Mesenchymal stem cell (in vitro differentiated cells and primary cell): ENCODE measurements at regions not wholly inside any gene's neighbourhood (a gene's known extent, or its start where the extent isn't known, plus 50 kb on each side); places are given as distances from the start of the nearest gene placed in this dataset.

Experiments used
- DNase-seq: peaks from one replicate; pipeline ENCODE4 v3.0.0-alpha.2; 2013
- H2AFZ ChIP-seq: one replicate; pipeline ENCODE4 v1.6.1; 2013; ENCODE audit warnings: low read depth, mild to moderate bottlenecking, control low read depth, inconsistent platforms, low read length, moderate library complexity
- H2AK5ac ChIP-seq: 2 replicates; pipeline ENCODE4 v1.6.1; 2013; ENCODE audit warnings: low read length, moderate library complexity, mild to moderate bottlenecking, inconsistent platforms; ENCODE audit not compliant: severe bottlenecking
- H2BK120ac ChIP-seq: one replicate; pipeline ENCODE4 v1.6.1; 2013; ENCODE audit warnings: low read depth, mild to moderate bottlenecking, inconsistent platforms, low read length, moderate library complexity
- H2BK12ac ChIP-seq, 2 experiments: one replicate each; pipeline ENCODE4 v1.6.1; 2013; ENCODE audit warnings: inconsistent platforms in 2 of 2, low read length in 2 of 2, mild to moderate bottlenecking in 2 of 2, moderate library complexity in 2 of 2, control low read depth in 1 of 2
- H2BK15ac ChIP-seq: one replicate; pipeline ENCODE4 v1.6.1; 2013; ENCODE audit warnings: mild to moderate bottlenecking, low read depth, inconsistent platforms; ENCODE audit not compliant: poor library complexity, severe bottlenecking
- H2BK5ac ChIP-seq: 2 replicates; pipeline ENCODE4 v1.6.1; 2013; ENCODE audit warnings: low read depth, mild to moderate bottlenecking, low read length, control low read depth, inconsistent platforms; ENCODE audit not compliant: poor library complexity, severe bottlenecking
- H3K14ac ChIP-seq, 2 experiments: one replicate each; pipeline ENCODE4 v1.6.1; 2013; ENCODE audit warnings: inconsistent platforms in 2 of 2, low read length in 2 of 2, control low read depth in 1 of 2, mild to moderate bottlenecking in 1 of 2, moderate library complexity in 1 of 2
- H3K18ac ChIP-seq, 2 experiments: one replicate each; pipeline ENCODE4 v1.6.1; 2013; ENCODE audit warnings: inconsistent platforms in 2 of 2, low read length in 2 of 2, control low read depth in 1 of 2, low read depth in 1 of 2, mild to moderate bottlenecking in 1 of 2
- H3K23ac ChIP-seq, 2 experiments: one replicate each; pipeline ENCODE4 v1.6.1; 2013; ENCODE audit warnings: inconsistent platforms in 2 of 2, low read length in 2 of 2, mild to moderate bottlenecking in 2 of 2, moderate library complexity in 2 of 2, control low read depth in 1 of 2
- H3K27ac ChIP-seq: 2 replicates; pipeline ENCODE4 v1.5.1; 2013; ENCODE audit warnings: mild to moderate bottlenecking, moderate library complexity, low read length, control low read depth, inconsistent platforms; ENCODE audit not compliant: poor library complexity, severe bottlenecking
- H3K27me3 ChIP-seq, 2 experiments: 2 replicates each; pipeline versions ENCODE4 v1.6.1 to v1.7.0; 2013; ENCODE audit warnings: low read length in 2 of 2, mild to moderate bottlenecking in 2 of 2, moderate library complexity in 2 of 2, control low read depth in 1 of 2, inconsistent platforms in 1 of 2; ENCODE audit not compliant: control insufficient read depth in 1 of 2, insufficient read depth in 1 of 2
- H3K36me3 ChIP-seq, 2 experiments: 2 replicates each; pipeline versions ENCODE4 v1.6.1 to v1.7.0; 2013; ENCODE audit warnings: low read length in 2 of 2, control low read depth in 1 of 2, inconsistent platforms in 1 of 2, low read depth in 1 of 2, mild to moderate bottlenecking in 1 of 2; ENCODE audit not compliant: insufficient read depth in 2 of 2, control insufficient read depth in 1 of 2
- H3K4ac ChIP-seq, 2 experiments: one replicate each; pipeline ENCODE4 v1.6.1; 2013; ENCODE audit warnings: inconsistent platforms in 2 of 2, low read length in 2 of 2, mild to moderate bottlenecking in 2 of 2, moderate library complexity in 2 of 2, control low read depth in 1 of 2, low read depth in 1 of 2
- H3K4me1 ChIP-seq: 2 replicates; pipeline ENCODE4 v1.6.1; 2013; ENCODE audit warnings: low read depth, low read length, control low read depth; ENCODE audit not compliant: control insufficient read depth, insufficient read depth
- H3K4me2 ChIP-seq: 2 replicates; pipeline ENCODE4 v1.6.1; 2013; ENCODE audit warnings: low read length, mild to moderate bottlenecking, inconsistent platforms; ENCODE audit not compliant: poor library complexity, severe bottlenecking
- H3K4me3 ChIP-seq, 2 experiments: 2 replicates each; pipeline versions ENCODE4 v1.5.1 to v1.7.0; 2013; ENCODE audit warnings: low read length in 2 of 2, mild to moderate bottlenecking in 2 of 2, control low read depth in 1 of 2, low read depth in 1 of 2; ENCODE audit not compliant: insufficient read depth in 1 of 2
- H3K79me1 ChIP-seq: replicated peaks from 2 replicates; pipeline ENCODE4 v1.6.1; 2013; ENCODE audit warnings: mild to moderate bottlenecking, control low read depth, low read length, inconsistent platforms; ENCODE audit not compliant: poor library complexity, severe bottlenecking
- H3K9ac ChIP-seq: 2 replicates; pipeline ENCODE4 v1.7.0; 2013; ENCODE audit warnings: mild to moderate bottlenecking, low read length, moderate library complexity
- H3K9me3 ChIP-seq: 2 replicates; pipeline ENCODE4 v1.7.0; 2013; ENCODE audit warnings: mild to moderate bottlenecking, low read length; ENCODE audit not compliant: control insufficient read depth
- H4K8ac ChIP-seq: one replicate; pipeline ENCODE4 v1.6.1; 2013; ENCODE audit warnings: inconsistent platforms, mild to moderate bottlenecking, low read length, moderate library complexity
- H4K91ac ChIP-seq: one replicate; pipeline ENCODE4 v1.6.1; 2013; ENCODE audit warnings: mild to moderate bottlenecking, low read length, inconsistent platforms
- WGBS: methylation state at CpG from one replicate; pipeline ENCODE4 v1.1.7; 2013; ENCODE audit warnings: mixed read lengths; 5-methylcytosine and 5-hydroxymethylcytosine counted together

GRCh38 chr7:1289666-1290025 lies 57.0 kb downstream of the UNCX start:
- no peak overlapping the region for H2AK5ac ChIP-seq
- H3K27me3 ChIP-seq = peaks cover 49 to 76% of the 10 kb centered on the region in 2 experiments
- H3K18ac ChIP-seq = no peak overlapping the region
- H3K9me3 ChIP-seq = no peaks in the 10 kb centered on the region
- no peak overlapping the region for H4K8ac ChIP-seq
- H3K4me1 ChIP-seq = peaks cover 9% of the 10 kb centered on the region
- H3K4me2 ChIP-seq = no peak overlapping the region
- no peak overlapping the region for H3K23ac ChIP-seq
- no peak overlapping the region for H3K14ac ChIP-seq
- H3K79me1 ChIP-seq = no peaks in the 10 kb centered on the region
- no peaks in the 10 kb centered on the region for H3K36me3 ChIP-seq
- peak overlapping the region; percentile 55 for H3K9ac ChIP-seq
- no peak overlapping the region for H2BK15ac ChIP-seq
- peak overlapping the region in 1 of 2 experiments; percentile 73 for H3K4me3 ChIP-seq
- no peak overlapping the region for H3K27ac ChIP-seq
- H4K91ac ChIP-seq = no peak overlapping the region
- no peak overlapping the region for H2AFZ ChIP-seq
- WGBS = 3% methylated on average over 20 of the region's 20 CpGs
- no peak for DNase-seq
- no peak overlapping the region for H2BK120ac ChIP-seq
- H2BK5ac ChIP-seq = no peak overlapping the region
- H3K4ac ChIP-seq = no peak overlapping the region
- no peak overlapping the region for H2BK12ac ChIP-seq

DNA sequence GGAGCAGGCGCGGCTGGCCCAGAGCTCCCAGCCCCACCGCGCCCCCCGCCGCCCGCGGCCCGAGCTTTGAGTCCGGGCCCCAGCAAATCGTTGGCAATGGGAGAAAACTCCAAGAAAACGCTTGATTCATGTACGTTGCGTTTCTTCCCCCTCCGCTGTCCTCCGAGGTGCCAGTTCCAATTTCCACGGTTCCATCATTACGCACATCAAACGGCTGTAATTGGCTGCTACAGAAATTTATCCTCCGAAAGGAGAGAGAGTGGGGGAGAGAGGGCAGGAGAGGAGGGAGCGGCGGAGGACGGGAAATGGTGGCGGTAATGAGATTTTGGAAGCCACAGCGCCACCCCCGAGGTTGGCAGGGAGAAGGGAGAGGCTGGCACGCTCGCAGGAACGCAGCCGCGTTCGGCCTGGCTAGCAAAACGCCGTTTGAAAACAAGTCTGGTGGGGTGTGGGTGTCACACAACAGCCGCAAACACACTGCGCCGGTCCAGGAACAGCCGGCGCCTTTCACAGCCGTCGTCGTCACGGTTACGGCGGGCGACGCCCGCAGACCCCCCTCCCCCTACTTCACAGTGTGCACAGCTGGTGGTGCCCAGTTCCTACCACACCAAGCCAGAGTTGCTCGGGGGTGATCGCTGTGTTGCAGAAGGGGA lies 57.5 kb downstream of the UNCX start:
- Histone ChIP-seq H3K27me3 (peaks cover 49 to 71% of the 10 kb centered on the region in 2 experiments), H3K79me1 (no peaks in the 10 kb centered on the region), H4K91ac (no peak overlapping the region), H3K9me3 (no peaks in the 10 kb centered on the region), H3K4me1 (peaks cover 9% of the 10 kb centered on the region), H3K23ac (peak overlapping the region in 1 of 2 experiments; percentile 55), H2BK12ac (no peak overlapping the region), H2BK15ac (no peak overlapping the region), H3K9ac (peak overlapping the region; percentile 55), H2BK120ac (no peak overlapping the region), H3K36me3 (no peaks in the 10 kb centered on the region), H3K4me3 (peak overlapping the region in 1 of 2 experiments; percentile 73), H3K4ac (no peak overlapping the region), H3K27ac (no peak overlapping the region), H3K18ac (peak overlapping the region in 1 of 2 experiments; percentile 43), H2AFZ (peak overlapping the region; percentile 76), H2BK5ac (no peak overlapping the region), H4K8ac (peak overlapping the region; percentile 19), H3K14ac (peak overlapping the region in 1 of 2 experiments; percentile 36), H2AK5ac (no peak overlapping the region), H3K4me2 (peak overlapping the region; percentile 33)
- WGBS = 5% methylated on average over 39 of the region's 50 CpGs
- DNase-seq = peak; percentile 22

DNA sequence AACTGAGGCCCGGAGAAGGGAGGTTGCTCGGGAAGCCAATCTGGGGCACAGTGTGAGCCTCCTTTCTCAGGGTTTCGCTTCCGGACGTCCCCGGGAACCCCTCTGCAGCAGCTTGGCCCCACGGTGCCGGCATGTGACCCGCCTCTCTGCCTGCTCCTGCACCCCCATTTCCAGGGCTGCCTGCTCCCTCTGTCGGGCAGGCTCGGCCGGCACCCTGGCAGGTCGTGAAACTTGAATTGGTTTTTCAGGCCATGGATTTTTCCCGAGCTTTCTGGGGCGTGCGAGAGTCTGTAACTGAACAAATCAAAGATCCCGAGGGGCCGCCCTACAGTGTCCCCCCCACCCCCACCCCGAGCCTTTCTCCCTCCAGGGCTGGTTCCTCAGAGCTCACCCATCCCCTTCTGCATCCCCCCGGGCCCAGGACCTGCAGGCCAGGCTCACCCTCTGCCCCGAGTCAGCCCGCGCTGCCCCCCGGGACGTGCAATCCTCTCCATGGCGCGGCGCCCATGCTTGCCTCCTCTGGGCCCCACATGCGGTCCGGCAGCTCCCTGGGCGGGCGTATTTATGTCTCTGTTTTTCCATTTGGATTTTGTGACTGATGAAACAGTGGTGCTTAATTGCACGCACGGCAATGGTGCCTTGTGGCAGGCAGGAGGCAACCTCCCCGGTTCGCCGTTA lies 58.1 kb downstream of the UNCX start:
- WGBS = 74% methylated on average over 37 of the region's 37 CpGs
- Histone ChIP-seq H3K4me3 (peak overlapping the region in 1 of 2 experiments; percentile 73), H2BK5ac (no peak overlapping the region), H3K23ac (no peak overlapping the region), H3K18ac (no peak overlapping the region), H3K79me1 (no peaks in the 10 kb centered on the region), H3K14ac (peak overlapping the region in 1 of 2 experiments; percentile 36), H3K27me3 (peaks cover 52 to 65% of the 10 kb centered on the region in 2 experiments), H3K9me3 (no peaks in the 10 kb centered on the region), H2BK15ac (no peak overlapping the region), H3K9ac (peak overlapping the region; percentile 55), H4K91ac (no peak overlapping the region), H3K36me3 (no peaks in the 10 kb centered on the region), H3K4me1 (peaks cover 9% of the 10 kb centered on the region), H3K4ac (no peak overlapping the region), H3K4me2 (no peak overlapping the region), H2AFZ (no peak overlapping the region), H2BK120ac (no peak overlapping the region), H3K27ac (no peak overlapping the region), H4K8ac (no peak overlapping the region), H2AK5ac (no peak overlapping the region), H2BK12ac (no peak overlapping the region)
- no peak for DNase-seq

DNA sequence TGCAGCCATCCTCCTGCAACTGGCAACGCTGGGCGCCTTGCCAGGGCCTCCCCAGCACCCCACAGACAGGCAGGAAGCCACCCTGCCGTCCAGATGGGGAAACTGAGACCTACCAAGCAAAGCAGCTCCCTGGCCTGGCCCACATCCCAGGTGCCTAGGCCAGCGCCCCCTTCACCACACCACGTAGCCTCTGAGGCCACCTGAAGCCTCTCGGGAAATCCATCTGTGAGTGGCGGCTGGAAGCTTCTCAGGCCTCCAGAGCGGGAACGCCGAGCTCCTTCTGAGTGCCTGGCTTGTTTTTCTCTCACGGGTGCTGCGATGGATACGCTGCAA lies 58.7 kb downstream of the UNCX start:
- H3K18ac ChIP-seq = no peak overlapping the region
- no peak overlapping the region for H2BK5ac ChIP-seq
- no peak overlapping the region for H3K9ac ChIP-seq
- H3K27ac ChIP-seq = no peak overlapping the region
- H3K79me1 ChIP-seq = no peaks in the 10 kb centered on the region
- peaks cover 57 to 70% of the 10 kb centered on the region in 2 experiments for H3K27me3 ChIP-seq
- H3K4ac ChIP-seq = no peak overlapping the region
- no peak overlapping the region for H3K4me3 ChIP-seq
- whole genome bisulfite sequencing = 85% methylated on average over 13 of the region's 13 CpGs
- no peaks in the 10 kb centered on the region for H3K9me3 ChIP-seq
- H4K91ac ChIP-seq = no peak overlapping the region
- H2AK5ac ChIP-seq = no peak overlapping the region
- H2BK12ac ChIP-seq = no peak overlapping the region
- no peak overlapping the region for H4K8ac ChIP-seq
- no peak overlapping the region for H3K23ac ChIP-seq
- no peak for DNase-seq
- H3K4me1 ChIP-seq = peaks cover 9% of the 10 kb centered on the region
- H2BK120ac ChIP-seq = no peak overlapping the region
- H2AFZ ChIP-seq = no peak overlapping the region
- H3K36me3 ChIP-seq = no peaks in the 10 kb centered on the region
- no peak overlapping the region for H3K4me2 ChIP-seq
- H2BK15ac ChIP-seq = no peak overlapping the region
- no peak overlapping the region for H3K14ac ChIP-seq
